H1 (cell line): ENCODE measurements at regions not wholly inside any gene's neighbourhood (a gene's known extent, or its start where the extent isn't known, plus 50 kb on each side); places are given as distances from the start of the nearest gene placed in this dataset.

Source experiments
- CTCF ChIA-PET: fragments of 300-600 bp; sonication (Branson Sonifier 250); formaldehyde crosslinking; loops from one replicate; lab custom pipeline; 2021; ENCODE audit not compliant: partially characterized antibody; lab: Charles Lee
- POLR2A ChIA-PET: fragments of 300-600 bp; sonication (Branson Sonifier 250); formaldehyde crosslinking; loops from one replicate; lab custom pipeline; 2021; ENCODE audit warnings: inconsistent platforms; ENCODE audit not compliant: partially characterized antibody; lab: Charles Lee
- DNase-seq, 2 experiments: peaks; one replicate each; pipeline versions ENCODE4 v3.0.0 to v3.0.0-alpha.2; 2010 to 2022; ENCODE audit warnings: low spot score in 2 of 2, low read depth in 1 of 2, mixed read lengths in 1 of 2
- FAIRE-seq: peaks from 2 replicates; lab custom pipeline; 2011; peaks lifted over from hg19 to GRCh38; lab: Jason Lieb, UNC
- H2AFZ ChIP-seq: 2 replicates; pipeline ENCODE4 v1.8.1; 2012; ENCODE audit warnings: low read length, inconsistent platforms
- H2AK5ac ChIP-seq: 2 replicates; pipeline ENCODE4 v1.6.1; 2013; ENCODE audit warnings: low read depth, low read length
- H2BK120ac ChIP-seq: replicated peaks from 2 replicates; pipeline ENCODE3; 2013; ENCODE audit warnings: low read depth, low read length, inconsistent platforms
- H2BK12ac ChIP-seq: 2 replicates; pipeline ENCODE4 v1.6.1; 2013; ENCODE audit warnings: low read depth, low read length
- H2BK15ac ChIP-seq: 2 replicates; pipeline ENCODE4 v1.6.1; 2013; ENCODE audit warnings: low read length
- H2BK20ac ChIP-seq: 2 replicates; pipeline ENCODE4 v1.6.1; 2013; ENCODE audit warnings: low read length
- H2BK5ac ChIP-seq: 2 replicates; pipeline ENCODE4 v1.6.1; 2013; ENCODE audit warnings: low read depth, low read length
- H3K14ac ChIP-seq: 2 replicates; pipeline ENCODE4 v1.6.1; 2013; ENCODE audit warnings: inconsistent platforms; ENCODE audit not compliant: insufficient read length
- H3K18ac ChIP-seq: 2 replicates; pipeline ENCODE4 v1.6.1; 2013; ENCODE audit warnings: low read length; ENCODE audit errors: extremely low read depth
- H3K23ac ChIP-seq: 2 replicates; pipeline ENCODE4 v1.6.1; 2013; ENCODE audit warnings: inconsistent platforms; ENCODE audit not compliant: insufficient read length
- H3K23me2 ChIP-seq: 2 replicates; pipeline ENCODE4 v1.6.1; 2013; ENCODE audit warnings: low read depth, low read length
- H3K27ac ChIP-seq: 2 replicates; pipeline ENCODE4 v1.6.1; 2011; ENCODE audit warnings: low read depth, low read length, inconsistent platforms
- H3K27me3 ChIP-seq, 4 experiments: replicated peaks in 1 of 4; 1 replicate in 1 of 4; 2 replicates in 3 of 4; pipeline versions ENCODE4 v1.6.1 to v1.8.1; 2011 to 2013; ENCODE audit warnings: low read length in 3 of 4, mild to moderate bottlenecking in 3 of 4, inconsistent platforms in 2 of 4, mixed read lengths in 2 of 4, moderate library complexity in 1 of 4; ENCODE audit not compliant: control insufficient read depth in 3 of 4, insufficient read depth in 3 of 4; ENCODE audit errors: extremely low read depth in 1 of 4
- H3K36me3 ChIP-seq, 4 experiments: 2 replicates each; pipeline versions ENCODE4 v1.6.1 to v1.8.1; 2011 to 2013; ENCODE audit warnings: mild to moderate bottlenecking in 4 of 4, low read length in 3 of 4, moderate library complexity in 2 of 4, control low read depth in 1 of 4, inconsistent platforms in 1 of 4; ENCODE audit not compliant: insufficient read depth in 4 of 4, control insufficient read depth in 2 of 4
- H3K4ac ChIP-seq: replicated peaks from 2 replicates; pipeline ENCODE3; 2013; ENCODE audit warnings: low read length, low read depth, mixed read lengths, inconsistent platforms; ENCODE audit not compliant: insufficient read length
- H3K4me1 ChIP-seq, 4 experiments: replicated peaks in 1 of 4; 1 replicate in 1 of 4; 2 replicates in 3 of 4; pipeline versions ENCODE4 v1.6.1 to v1.8.1; 2011 to 2013; ENCODE audit warnings: low read length in 3 of 4, inconsistent platforms in 2 of 4, mixed read lengths in 1 of 4; ENCODE audit not compliant: insufficient read depth in 4 of 4, control insufficient read depth in 3 of 4
- H3K4me2 ChIP-seq, 2 experiments: 2 replicates each; pipeline versions ENCODE4 v1.6.1 to v1.8.1; 2011 to 2013; ENCODE audit warnings: low read depth in 2 of 2, low read length in 2 of 2, control low read depth in 1 of 2, inconsistent platforms in 1 of 2, mild to moderate bottlenecking in 1 of 2; ENCODE audit not compliant: insufficient read depth in 1 of 2
- H3K4me3 ChIP-seq, 4 experiments: fragments of 200-600, 300-600 bp in 1 of 4; sonication (generic), shearing (Covaris generic), sonication (Bioruptor Twin) in 1 of 4; 2 replicates each; pipeline versions ENCODE4 v1.5.1 to v1.8.1; 2011 to 2016; ENCODE audit warnings: low read length in 4 of 4, low read depth in 3 of 4, control low read depth in 2 of 4, inconsistent platforms in 2 of 4, mild to moderate bottlenecking in 2 of 4, mixed read lengths in 1 of 4, moderate library complexity in 1 of 4; ENCODE audit not compliant: insufficient read depth in 2 of 4; ENCODE audit errors: extremely low read depth in 1 of 4
- H3K56ac ChIP-seq: replicated peaks from 2 replicates; pipeline ENCODE3; 2013; ENCODE audit warnings: low read depth, mild to moderate bottlenecking, mixed read lengths, low read length, inconsistent platforms; ENCODE audit not compliant: insufficient read length
- H3K79me1 ChIP-seq: 2 replicates; pipeline ENCODE4 v1.6.1; 2013; ENCODE audit warnings: low read depth, low read length, control low read depth
- H3K79me2 ChIP-seq, 2 experiments: 2 replicates each; pipeline versions ENCODE4 v1.6.1 to v1.8.1; 2012 to 2013; ENCODE audit warnings: low read length in 2 of 2, mild to moderate bottlenecking in 2 of 2, inconsistent platforms in 1 of 2; ENCODE audit not compliant: insufficient read depth in 2 of 2, control insufficient read depth in 1 of 2
- H3K9ac ChIP-seq, 4 experiments: replicated peaks in 1 of 4; 1 replicate in 1 of 4; 2 replicates in 3 of 4; pipeline versions ENCODE4 v1.6.1 to v1.8.1; 2011 to 2013; ENCODE audit warnings: low read depth in 3 of 4, low read length in 3 of 4, control low read depth in 2 of 4, mild to moderate bottlenecking in 2 of 4, moderate library complexity in 2 of 4, inconsistent platforms in 1 of 4; ENCODE audit errors: extremely low read depth in 1 of 4
- H3K9me3 ChIP-seq, 2 experiments: 2 replicates each; pipeline versions ENCODE4 v1.6.1 to v1.8.1; 2012 to 2013; ENCODE audit warnings: mild to moderate bottlenecking in 2 of 2, moderate library complexity in 2 of 2, control low read depth in 1 of 2, inconsistent platforms in 1 of 2, low read depth in 1 of 2, low read length in 1 of 2, mixed read lengths in 1 of 2; ENCODE audit not compliant: insufficient read depth in 2 of 2
- H4K20me1 ChIP-seq, 2 experiments: replicated peaks in 1 of 2; 2 replicates each; pipeline versions ENCODE3 to v1.8.1; 2011 to 2013; ENCODE audit warnings: inconsistent platforms in 2 of 2, low read length in 2 of 2, mild to moderate bottlenecking in 1 of 2; ENCODE audit not compliant: insufficient read depth in 2 of 2, control insufficient read depth in 1 of 2
- H4K5ac ChIP-seq: 2 replicates; pipeline ENCODE4 v1.6.1; 2013; ENCODE audit warnings: low read length, low read depth, mixed read lengths, inconsistent platforms; ENCODE audit not compliant: insufficient read length
- H4K8ac ChIP-seq: 2 replicates; pipeline ENCODE4 v1.8.0; 2013; ENCODE audit warnings: mild to moderate bottlenecking, moderate library complexity, low read length, inconsistent platforms; ENCODE audit not compliant: insufficient read depth; ENCODE audit errors: extremely low read depth
- H4K91ac ChIP-seq: replicated peaks from 2 replicates; pipeline ENCODE3; 2013; ENCODE audit warnings: low read length, mixed read lengths, inconsistent platforms; ENCODE audit not compliant: insufficient read length
- CBX5 ChIP-seq: fragments of 300-800, 300-1000 bp; sonication (generic); IDR thresholded peaks from 2 replicates; pipeline ENCODE4 v1.7.1; 2016; ENCODE audit warnings: antibody characterized with exemption, low read length, low read depth
- EGR1 ChIP-seq: IDR thresholded peaks from 2 replicates; pipeline ENCODE4 v1.6.1; 2011; ENCODE audit warnings: low read depth, low read length, borderline replicate concordance
- TAF1 ChIP-seq: IDR thresholded peaks from 2 replicates; pipeline ENCODE4 v1.6.1; 2011; ENCODE audit warnings: mild to moderate bottlenecking, low read depth, low read length
- WGBS, 2 experiments: shearing (Covaris generic) in 1 of 2; methylation state at CpG; one replicate each; pipeline versions ENCODE4 v1.1.6 to v1.1.7; 2013 to 2015; ENCODE audit warnings: low lambda C conversion rate in 2 of 2, mixed read lengths in 2 of 2, inconsistent platforms in 1 of 2, low coverage in 1 of 2, missing lambda C conversion rate in 1 of 2; ENCODE audit not compliant: insufficient replicate concordance in 2 of 2, insufficient coverage in 1 of 2, insufficient read length in 1 of 2; ENCODE audit errors: extremely low coverage in 1 of 2, missing lambda C conversion rate in 1 of 2; 5-methylcytosine and 5-hydroxymethylcytosine counted together

GRCh38 chr6:121639021-121639420, 203.6 kb downstream of the GJA1 start:
- Histone ChIP-seq H3K79me1 (no peaks in the 10 kb centered on the region), H4K8ac (no peak overlapping the region), H2AFZ (no peak overlapping the region), H2BK20ac (no peak overlapping the region), H2BK120ac (no peak overlapping the region), H2BK12ac (no peak overlapping the region), H3K56ac (no peak overlapping the region), H3K36me3 (peaks cover 0 to 18% (median 5%) of the 10 kb centered on the region in 4 experiments; a peak in 4 of 8 replicates), H2BK15ac (no peak overlapping the region), H3K18ac (no peak overlapping the region), H3K23ac (no peak overlapping the region), H3K27ac (no peak overlapping the region), H3K4me2 (no peak overlapping the region), H3K4ac (no peak overlapping the region), H4K91ac (no peak overlapping the region), H4K5ac (no peak overlapping the region), H3K14ac (no peak overlapping the region), H3K23me2 (no peaks in the 10 kb centered on the region), H3K27me3 (no peaks in the 10 kb centered on the region), H2BK5ac (no peak overlapping the region), H3K9ac (no peak overlapping the region), H3K9me3 (peaks cover 18 to 26% of the 10 kb centered on the region in 2 experiments), H3K4me3 (no peak overlapping the region), H2AK5ac (no peak overlapping the region), H3K79me2 (no peaks in the 10 kb centered on the region), H4K20me1 (no peaks in the 10 kb centered on the region), H3K4me1 (no peaks in the 10 kb centered on the region)
- DNase-seq (no peak), FAIRE-seq (no peak)
- CTCF ChIA-PET, result interaction anchor here (0.6 kb wide), 1 partner anchor 31 kb away, joined by 4 read pairs; no protein-coding TSS in a partner anchor
- 100% methylated on average over 2 of the region's 2 CpGs; no CpG with 5 or more reads in 1 of the 2 experiments for WGBS, 2 experiments
- POLR2A ChIA-PET, result no interaction called here
- TF ChIP-seq CBX5, result no peak
- no peak for TF ChIP-seq EGR1
- TF ChIP-seq TAF1, result no peak
